Fibroblast of villous mesenchyme (primary cell): ENCODE measurements at regions not wholly inside any gene's neighbourhood (a gene's known extent, or its start where the extent isn't known, plus 50 kb on each side); places are given as distances from the start of the nearest gene placed in this dataset.

ENCODE experiments used
- DNase-seq: peaks from one replicate; pipeline ENCODE4 v3.0.0-alpha.2; 2010; ENCODE audit warnings: low read depth
- H3K4me3 ChIP-seq: 2 replicates; pipeline ENCODE4 v1.5.1; 2011; ENCODE audit warnings: low read depth, mild to moderate bottlenecking, low read length
- CTCF ChIP-seq: IDR thresholded peaks from 2 replicates; pipeline ENCODE4 v1.5.1; 2012; ENCODE audit warnings: low read depth, mild to moderate bottlenecking, low read length; ENCODE audit not compliant: insufficient read depth

- no peak for TF ChIP-seq CTCF
- no peak for DNase-seq
- H3K4me3 ChIP-seq: no peak overlapping the region
Measured at GRCh38 chr17:65446838-65447526, 114.5 kb downstream of the AXIN2 start.

DNA sequence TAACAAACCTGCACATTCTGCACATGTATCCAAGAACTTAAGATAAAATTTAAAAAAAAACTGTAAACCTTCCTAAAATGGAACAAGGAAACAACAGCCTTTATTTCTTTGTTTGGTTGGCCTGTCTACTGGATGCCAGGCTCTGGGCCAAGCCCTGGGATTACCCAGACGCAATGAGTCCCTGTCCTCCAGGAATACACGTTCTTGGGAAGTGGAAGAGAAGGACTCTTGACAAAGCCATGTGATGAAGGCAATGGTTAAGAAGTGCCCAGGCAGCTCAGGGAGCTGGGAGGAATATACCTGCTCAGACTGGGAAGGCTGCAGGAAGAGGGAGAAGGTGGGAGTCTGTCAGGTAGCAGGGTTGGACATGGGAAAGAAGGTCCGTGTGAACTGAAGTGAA lies 115.4 kb downstream of the AXIN2 start:
- no peak for DNase-seq
- no peak overlapping the region for H3K4me3 ChIP-seq
- no peak for TF ChIP-seq CTCF

DNA sequence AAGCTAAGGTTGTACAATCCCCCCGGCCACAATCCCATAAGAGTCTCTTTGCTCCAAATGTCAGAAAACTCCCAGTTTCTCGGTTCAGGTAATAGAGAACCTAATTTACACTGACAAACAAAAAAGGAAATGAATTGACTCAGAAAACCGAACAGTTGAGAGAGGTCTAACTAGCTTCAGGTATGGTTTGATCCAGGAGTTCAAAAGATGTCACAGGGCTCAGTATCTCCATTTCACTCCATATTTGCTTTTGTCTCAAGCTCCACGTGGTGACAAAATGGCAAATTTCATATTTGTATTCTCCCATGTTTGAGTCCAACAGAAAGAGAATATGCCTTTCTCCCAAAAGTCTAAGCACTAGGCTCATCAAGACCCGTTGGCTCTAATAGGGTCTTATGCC lies 117.4 kb downstream of the AXIN2 start:
- DNase-seq: no peak
- no peak for TF ChIP-seq CTCF
- H3K4me3 ChIP-seq: no peak overlapping the region

GRCh38 chr17:65442691-65443090 lies 118.8 kb downstream of the AXIN2 start:
- TF ChIP-seq CTCF: no peak
- H3K4me3 ChIP-seq: no peak overlapping the region
- DNase-seq: no peak

GRCh38 chr17:65442250-65442649 lies 119.2 kb downstream of the AXIN2 start:
- no peak for DNase-seq
- no peak for TF ChIP-seq CTCF

GRCh38 chr17:65441053-65441605 lies 120.3 kb downstream of the AXIN2 start:
- no peak overlapping the region for H3K4me3 ChIP-seq
- TF ChIP-seq CTCF: no peak

More at GRCh38 chr17:65442250-65442649, 119.2 kb downstream of the AXIN2 start:
- no peak overlapping the region for H3K4me3 ChIP-seq

More at GRCh38 chr17:65441053-65441605, 120.3 kb downstream of the AXIN2 start:
- DNase-seq: no peak
